Umbilical cord (tissue), 1 donor: ENCODE measurements at regions not wholly inside any gene's neighbourhood (a gene's known extent, or its start where the extent isn't known, plus 50 kb on each side); places are given as distances from the start of the nearest gene placed in this dataset.
A peak's percentile ranks its signal among the peaks of the same experiment; 100 is the strongest.
"Not testable (repeated sequence)": the region's sequence is repeated elsewhere in the genome, so short reads cannot be mapped to it uniquely, and the experiment has no call there.

Source experiments
- DNase-seq: peaks from one replicate; pipeline ENCODE4 v3.0.0-alpha.2; 2015; ENCODE audit warnings: low spot score

GRCh38 chr11:13169709-13170108 lies 107.9 kb upstream of the BMAL1 start:
- peak; percentile 68 for DNase-seq

GRCh38 chr11:13174090-13174489 lies 103.5 kb upstream of the BMAL1 start:
- DNase-seq, result no peak

GRCh38 chr11:13183094-13183825 lies 94.3 kb upstream of the BMAL1 start:
- DNase-seq, result peak; percentile 42

- DNase-seq, result no peak
These were observed 93.8 kb upstream of the BMAL1 start for GRCh38 chr11:13183826-13184196.

- no peak for DNase-seq
These were observed 93.2 kb upstream of the BMAL1 start for GRCh38 chr11:13184295-13184794.

GRCh38 chr11:13188179-13188578 lies 89.4 kb upstream of the BMAL1 start:
- no peak for DNase-seq

GRCh38 chr11:13189561-13190426 lies 87.8 kb upstream of the BMAL1 start:
- peak; percentile 24 for DNase-seq

- no peak for DNase-seq
These were observed 84.0 kb upstream of the BMAL1 start for GRCh38 chr11:13193613-13194012.

- not testable (repeated sequence) for DNase-seq
These were observed 80.2 kb upstream of the BMAL1 start for GRCh38 chr11:13197374-13197773.

GRCh38 chr11:13205486-13205885 lies 72.1 kb upstream of the BMAL1 start:
- DNase-seq, result no peak

- DNase-seq, result no peak
These were observed 71.4 kb upstream of the BMAL1 start for GRCh38 chr11:13206086-13206640.

- DNase-seq, result no peak
These were observed 70.3 kb upstream of the BMAL1 start for GRCh38 chr11:13207270-13207664.

GRCh38 chr11:13207665-13208594 lies 69.7 kb upstream of the BMAL1 start:
- DNase-seq, result peak; percentile 80

GRCh38 chr11:13208921-13209320 lies 68.7 kb upstream of the BMAL1 start:
- DNase-seq, result no peak

- no peak for DNase-seq
These were observed 68.2 kb upstream of the BMAL1 start for GRCh38 chr11:13209379-13209778.

GRCh38 chr11:13210424-13210823 lies 67.2 kb upstream of the BMAL1 start:
- DNase-seq, result peak; percentile 53

- no peak for DNase-seq
These were observed 63.3 kb upstream of the BMAL1 start for GRCh38 chr11:13214276-13214675.

- DNase-seq, result no peak
These were observed 62.4 kb upstream of the BMAL1 start for GRCh38 chr11:13215149-13215548.

GRCh38 chr11:13216019-13216710 lies 61.4 kb upstream of the BMAL1 start:
- DNase-seq, result peak; percentile 27

GRCh38 chr11:13216711-13217075 lies 60.9 kb upstream of the BMAL1 start:
- no peak for DNase-seq

- DNase-seq, result not testable (repeated sequence)
These were observed 58.9 kb upstream of the BMAL1 start for GRCh38 chr11:13218685-13219084.
